ENCODE measurements at regions not wholly inside any gene's neighbourhood (a gene's known extent, or its start where the extent isn't known, plus 50 kb on each side); places are given as distances from the start of the nearest gene placed in this dataset.

- intact Hi-C loops (cut with micrococcal nuclease): no loop called here
These were observed 49.9 kb downstream of the CHRM3 start for GRCh38 chr1:239436286-239436685.

DNA sequence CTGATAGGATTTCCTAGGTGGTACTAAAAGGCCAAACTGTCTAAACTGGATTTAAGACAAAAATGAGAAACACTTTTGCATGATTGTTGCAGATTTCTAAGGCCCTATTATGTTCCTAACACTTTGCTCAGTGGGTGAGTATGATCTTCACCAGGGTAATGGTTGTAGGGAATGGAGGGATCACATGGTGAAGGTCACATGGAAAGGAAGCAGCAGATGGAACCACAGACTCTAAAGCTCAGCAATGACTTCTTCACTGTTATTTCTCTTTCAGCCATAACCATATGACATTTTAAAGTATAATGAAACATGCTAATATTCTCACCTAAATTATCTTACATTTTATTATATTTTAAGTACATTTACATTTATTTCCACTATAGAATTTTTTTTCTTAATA is 51.5 kb downstream of the CHRM3 start:
- intact Hi-C loops (cut with micrococcal nuclease): no loop called here

GRCh38 chr1:239438891-239439290 is 52.5 kb downstream of the CHRM3 start:
- intact Hi-C loops (cut with micrococcal nuclease): no loop called here

DNA sequence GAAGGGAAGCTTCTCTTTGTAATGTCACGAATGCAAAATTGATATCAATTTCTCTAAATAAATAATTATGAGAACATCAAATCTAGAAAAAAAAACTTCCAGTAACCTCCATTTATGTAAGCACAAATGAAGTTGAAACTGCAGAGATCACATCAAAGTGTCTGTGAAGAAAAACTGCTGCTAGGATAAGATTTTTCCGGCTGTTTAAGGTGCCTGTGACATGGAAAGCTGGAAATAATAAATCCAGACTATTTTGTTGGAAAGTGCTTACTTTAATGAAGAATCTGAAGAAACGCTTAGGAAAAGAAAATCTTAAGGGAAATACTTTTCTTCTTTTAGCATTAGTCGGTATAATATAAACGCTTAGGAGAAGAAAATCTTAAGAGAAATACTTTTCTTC is 57.0 kb downstream of the CHRM3 start:
- intact Hi-C loops (cut with micrococcal nuclease): no loop called here

DNA sequence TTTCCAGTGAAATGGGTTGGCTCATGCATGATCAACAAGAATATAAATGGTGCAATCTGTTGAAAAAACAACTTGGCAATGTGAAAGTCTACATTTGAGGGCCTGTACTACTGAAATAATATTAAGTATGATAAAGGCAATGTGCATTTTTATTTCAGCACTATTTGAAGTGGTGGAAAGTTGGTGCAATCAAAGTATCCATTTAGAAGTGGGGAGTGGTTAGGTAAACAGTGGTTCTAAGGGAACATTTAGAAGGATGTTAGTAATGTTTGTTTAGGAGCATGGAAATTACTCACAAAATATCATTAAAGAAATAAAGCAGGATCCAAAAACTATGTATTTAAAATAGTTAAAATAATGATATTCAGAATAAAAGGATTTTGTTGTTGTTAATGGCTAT is 60.2 kb downstream of the CHRM3 start:
- intact Hi-C loops (cut with micrococcal nuclease): no loop called here

GRCh38 chr1:239448911-239449310 is 62.5 kb downstream of the CHRM3 start:
- intact Hi-C loops (cut with micrococcal nuclease): no loop called here

GRCh38 chr1:239455743-239456142 is 69.4 kb downstream of the CHRM3 start:
- intact Hi-C loops (cut with micrococcal nuclease): no loop called here

DNA sequence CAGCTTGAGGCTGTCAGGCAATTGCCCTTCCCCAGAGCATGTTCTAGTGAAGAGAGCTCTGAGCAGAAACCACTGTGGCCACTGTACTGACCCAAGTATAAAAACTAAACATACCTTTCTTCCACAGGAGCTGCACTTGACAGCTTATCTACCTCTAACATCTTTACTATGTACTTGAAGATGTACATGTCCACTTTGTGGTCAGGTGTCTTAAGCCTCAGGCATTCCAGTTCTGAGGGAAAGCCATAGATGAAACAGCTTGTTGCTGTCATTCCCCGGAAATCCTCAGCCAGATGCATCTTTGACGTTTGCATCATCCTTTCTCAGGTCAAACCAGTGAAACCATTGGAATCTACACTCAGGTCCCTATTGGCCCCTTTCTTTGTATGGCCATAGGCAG is 70.4 kb downstream of the CHRM3 start:
- intact Hi-C loops (cut with micrococcal nuclease): no loop called here

- intact Hi-C loops (cut with micrococcal nuclease): no loop called here
These were observed 71.2 kb downstream of the CHRM3 start for GRCh38 chr1:239457491-239458143.

GRCh38 chr1:239458144-239458500 is 71.8 kb downstream of the CHRM3 start:
- intact Hi-C loops (cut with micrococcal nuclease): no loop called here

DNA sequence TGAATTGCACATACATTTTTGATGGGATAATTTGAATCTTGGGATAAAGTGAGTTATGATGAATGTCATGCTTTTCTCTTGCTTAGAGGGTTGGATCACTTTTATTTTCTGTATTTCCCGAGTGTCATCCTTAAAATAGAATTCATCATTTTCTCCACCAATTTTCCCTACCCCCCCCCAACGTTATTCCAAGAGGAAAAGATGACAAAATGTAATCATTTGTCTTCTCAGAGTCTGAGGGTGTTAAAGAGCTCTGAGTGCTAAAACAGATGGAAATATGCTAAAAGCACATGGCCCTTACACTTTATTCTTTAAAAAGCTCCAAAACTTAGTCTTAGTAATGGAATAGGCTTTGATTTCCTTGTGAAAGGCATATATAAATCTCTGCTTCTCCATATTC is 81.4 kb downstream of the CHRM3 start:
- intact Hi-C loops (cut with micrococcal nuclease): no loop called here

DNA sequence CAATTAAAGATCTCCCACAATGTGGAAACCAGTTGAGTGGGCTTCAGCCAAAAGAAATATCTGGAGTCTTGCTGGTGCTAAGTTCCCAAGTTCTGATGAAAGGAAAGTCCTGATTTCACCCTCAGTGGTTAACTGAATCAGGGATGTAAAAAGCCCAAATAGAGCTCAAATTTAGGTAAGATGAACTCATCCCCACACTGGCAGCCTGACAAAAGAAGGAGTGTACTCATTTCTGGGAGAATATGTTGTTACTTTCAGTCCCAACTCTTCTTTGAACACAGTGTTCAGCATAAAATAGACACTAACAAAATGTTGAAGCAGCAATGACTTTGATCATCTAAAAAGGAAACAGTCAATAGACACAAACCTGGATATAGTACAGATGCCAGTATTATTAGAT is 91.7 kb downstream of the CHRM3 start:
- intact Hi-C loops (cut with micrococcal nuclease): no loop called here

DNA sequence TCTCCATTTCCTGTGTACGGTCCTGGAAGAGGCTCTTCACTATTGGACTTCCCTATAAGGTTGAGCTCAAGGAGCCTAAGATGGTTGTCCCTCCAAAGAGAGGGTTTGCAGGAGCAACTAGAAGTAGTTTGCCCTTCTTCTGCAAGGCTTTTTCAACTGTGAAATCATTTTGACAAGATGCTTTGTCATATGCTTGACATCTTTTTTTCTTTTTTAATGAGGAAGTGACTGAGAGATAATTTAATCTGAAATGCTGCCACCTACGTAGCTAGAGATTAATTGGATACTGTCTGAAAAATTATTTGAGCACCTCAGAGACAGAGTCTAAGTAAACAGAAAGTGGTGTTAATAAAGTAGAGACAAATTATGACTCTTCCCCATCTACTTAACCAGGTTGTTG is 97.0 kb downstream of the CHRM3 start:
- intact Hi-C loops (cut with micrococcal nuclease): no loop called here

- intact Hi-C loops (cut with micrococcal nuclease): no loop called here
These were observed 107.5 kb downstream of the CHRM3 start for GRCh38 chr1:239493811-239494414.

DNA sequence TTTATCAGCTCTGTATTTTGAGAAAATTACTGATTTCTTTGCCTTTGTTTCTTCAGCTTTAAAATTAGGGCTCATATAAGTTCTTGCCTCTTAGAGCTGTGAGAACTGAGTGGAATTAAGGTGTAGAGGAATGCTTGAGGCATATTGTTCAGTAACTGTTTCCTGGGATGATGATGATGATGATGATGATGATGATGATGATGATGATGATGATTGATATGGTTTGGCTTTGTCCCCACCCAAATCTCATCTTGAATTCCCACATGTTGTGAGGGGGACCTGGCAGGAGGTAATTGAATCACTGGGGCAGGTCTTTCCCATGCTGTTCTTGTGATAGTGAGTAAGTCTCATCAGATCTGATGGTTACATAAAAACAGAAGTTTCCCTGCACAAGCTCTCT is 118.7 kb downstream of the CHRM3 start:
- intact Hi-C loops (cut with micrococcal nuclease): no loop called here

DNA sequence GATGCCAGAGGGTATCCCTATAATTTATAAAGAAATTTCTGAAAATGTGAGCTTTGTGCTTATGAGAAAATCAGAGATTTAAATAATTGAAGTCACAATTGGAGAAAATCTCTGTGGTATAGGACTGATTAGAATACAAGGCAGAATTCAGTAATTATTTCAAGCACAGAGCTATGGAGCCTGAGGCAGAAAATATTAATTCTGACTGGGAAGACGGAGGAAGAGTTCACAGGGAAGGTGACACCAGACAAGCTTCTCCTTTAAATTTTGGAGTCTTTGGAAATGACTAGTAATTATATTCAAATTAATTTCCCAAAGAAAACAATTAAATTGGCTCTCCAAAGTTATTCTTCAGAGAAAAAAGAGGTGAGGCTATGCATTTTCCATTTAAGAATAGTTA is 121.5 kb downstream of the CHRM3 start:
- intact Hi-C loops (cut with micrococcal nuclease): no loop called here

DNA sequence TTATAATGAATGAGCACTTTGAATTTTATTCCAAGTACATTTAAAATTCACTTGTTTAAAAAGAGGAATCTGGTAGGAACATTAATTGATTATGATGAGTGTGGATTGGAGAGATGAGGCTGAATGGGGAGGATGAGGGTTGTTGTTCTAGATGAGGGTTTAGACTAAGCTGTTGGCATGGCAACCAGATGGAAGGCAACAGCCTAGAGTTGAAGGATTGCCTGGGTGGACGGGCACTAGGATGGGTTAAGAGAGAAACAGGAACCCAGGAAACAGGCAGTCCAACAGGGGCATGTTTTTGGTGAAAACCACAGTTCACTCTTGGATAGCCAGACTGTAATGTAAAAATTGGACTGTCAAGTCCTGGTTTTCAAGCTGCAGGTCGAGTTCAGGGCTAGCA is 125.5 kb downstream of the CHRM3 start:
- intact Hi-C loops (cut with micrococcal nuclease): no loop called here

DNA sequence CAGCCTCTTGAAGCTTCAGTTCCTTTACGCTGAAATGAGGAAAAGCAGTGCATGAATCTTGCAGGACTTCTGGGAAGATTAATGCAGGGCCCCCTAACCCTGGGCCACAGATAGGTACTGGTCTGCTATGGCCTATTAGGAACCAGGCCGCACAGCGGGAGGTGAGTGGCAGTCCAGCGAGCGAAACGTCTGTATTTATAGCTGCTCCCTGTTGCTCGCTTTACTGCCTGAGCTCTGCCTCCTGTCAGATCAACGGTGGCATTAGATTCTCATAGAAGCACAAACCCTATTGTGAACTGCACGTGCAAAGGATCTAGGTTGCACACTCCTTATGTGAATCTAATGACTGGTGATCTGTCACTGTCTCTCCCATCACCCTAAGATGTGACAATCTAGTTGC is 130.2 kb downstream of the CHRM3 start:
- intact Hi-C loops (cut with micrococcal nuclease): no loop called here

- intact Hi-C loops (cut with micrococcal nuclease): no loop called here
These were observed 140.0 kb downstream of the CHRM3 start for GRCh38 chr1:239526391-239526790.

GRCh38 chr1:239527051-239527693 is 140.8 kb downstream of the CHRM3 start:
- intact Hi-C loops (cut with micrococcal nuclease): no loop called here

DNA sequence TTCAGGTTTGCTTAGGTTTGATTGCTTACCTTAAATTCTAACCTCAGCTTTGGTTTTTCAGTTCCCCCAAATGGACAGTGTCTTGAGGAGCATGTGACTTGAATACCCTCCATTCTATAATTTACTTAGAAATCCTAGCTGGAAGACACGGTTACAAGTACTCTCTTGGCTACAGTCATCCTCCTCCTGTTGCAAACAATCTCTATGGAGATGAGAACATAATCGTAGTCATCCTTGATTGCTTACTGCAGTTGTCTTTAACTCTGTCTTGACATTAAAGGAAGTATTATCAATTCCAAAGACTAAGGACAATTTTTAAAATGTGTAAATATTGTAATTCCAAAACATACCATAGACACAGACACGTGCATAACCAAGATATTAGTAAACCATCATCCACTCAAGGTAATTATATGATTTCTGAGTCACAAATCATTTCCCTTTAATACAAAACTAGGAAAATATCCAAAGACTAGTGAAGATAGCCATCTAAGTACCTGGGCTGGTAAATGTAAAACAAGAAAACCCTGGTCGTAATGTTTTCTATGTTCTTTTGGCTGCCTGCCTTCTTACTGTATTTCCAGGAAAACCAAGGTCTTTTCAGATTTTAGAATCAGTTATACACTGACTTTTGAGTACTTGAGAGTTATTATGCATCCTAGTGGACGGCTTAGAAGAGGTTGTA is 149.9 kb downstream of the CHRM3 start:
- intact Hi-C loops (cut with micrococcal nuclease): no loop called here

GRCh38 chr1:239537795-239538194 is 151.4 kb downstream of the CHRM3 start:
- intact Hi-C loops (cut with micrococcal nuclease): no loop called here
